HEK293 (cell line): ENCODE measurements at regions not wholly inside any gene's neighbourhood (a gene's known extent, or its start where the extent isn't known, plus 50 kb on each side); places are given as distances from the start of the nearest gene placed in this dataset.

Experiments used
- SP2 ChIP-seq: fragments of 450-650 bp; formaldehyde crosslinking; IDR thresholded peaks from 2 replicates; pipeline ENCODE4 v1.5.1; 2016; ENCODE audit warnings: missing biosample characterization, missing genetic modification characterization
- ZBTB17 ChIP-seq: fragments of 450-650 bp; formaldehyde crosslinking; IDR thresholded peaks from 2 replicates; pipeline ENCODE4 v1.5.1; 2016; ENCODE audit warnings: missing biosample characterization, missing genetic modification characterization
- ZNF223 ChIP-seq: fragments of 450-650 bp; formaldehyde crosslinking; IDR thresholded peaks from 2 replicates; pipeline ENCODE4 v1.5.1; 2016; ENCODE audit warnings: missing biosample characterization, missing genetic modification characterization
- ZNF791 ChIP-seq: fragments of 450-650 bp; formaldehyde crosslinking; IDR thresholded peaks from 2 replicates; pipeline ENCODE4 v1.5.1; 2016; ENCODE audit warnings: missing biosample characterization, missing genetic modification characterization
- ZNF843 ChIP-seq: fragments of 450-650 bp; formaldehyde crosslinking; IDR thresholded peaks from 2 replicates; pipeline ENCODE4 v1.5.1; 2016; ENCODE audit warnings: missing biosample characterization, missing genetic modification characterization
- ZSCAN16 ChIP-seq: fragments of 450-650 bp; formaldehyde crosslinking; IDR thresholded peaks from 2 replicates; pipeline ENCODE4 v1.5.1; 2016; ENCODE audit warnings: missing biosample characterization, missing genetic modification characterization
- ZSCAN30 ChIP-seq: fragments of 450-650 bp; IDR thresholded peaks from 2 replicates; pipeline ENCODE4 v1.5.1; 2018; ENCODE audit warnings: missing biosample characterization, mild to moderate bottlenecking, missing genetic modification characterization, moderate library complexity
- TF ChIP-seq, protein P1 (sequence below): fragments of 450-650 bp; formaldehyde crosslinking; IDR thresholded peaks from 2 replicates; pipeline ENCODE4 v1.5.1; 2016; ENCODE audit warnings: missing biosample characterization, missing genetic modification characterization
- TF ChIP-seq, protein P2 (sequence below): fragments of 450-650 bp; IDR thresholded peaks from 2 replicates; pipeline ENCODE4 v1.5.1; 2018; ENCODE audit warnings: missing biosample characterization, missing genetic modification characterization

DNA sequence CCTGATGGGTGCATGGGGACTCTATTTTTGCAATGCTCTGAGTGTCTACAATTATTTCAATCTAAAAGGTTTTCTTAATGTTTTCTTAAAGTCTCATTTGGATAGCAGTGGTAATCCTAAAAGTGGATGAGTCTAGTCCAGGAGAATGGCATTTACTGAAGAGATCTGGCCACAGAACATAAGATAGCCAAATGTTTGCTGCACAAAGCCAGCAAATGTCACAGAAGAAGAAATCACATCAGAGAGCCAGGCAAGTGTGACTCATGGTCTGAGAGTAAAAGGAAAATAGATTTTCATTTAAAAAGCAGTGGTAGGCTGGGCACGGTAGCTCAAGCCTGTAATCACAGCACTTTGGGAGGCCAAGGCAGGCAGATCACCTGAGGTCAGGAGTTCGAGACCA is 352.7 kb upstream of the GRAMD2B start:
- TF ChIP-seq, protein P1, sequence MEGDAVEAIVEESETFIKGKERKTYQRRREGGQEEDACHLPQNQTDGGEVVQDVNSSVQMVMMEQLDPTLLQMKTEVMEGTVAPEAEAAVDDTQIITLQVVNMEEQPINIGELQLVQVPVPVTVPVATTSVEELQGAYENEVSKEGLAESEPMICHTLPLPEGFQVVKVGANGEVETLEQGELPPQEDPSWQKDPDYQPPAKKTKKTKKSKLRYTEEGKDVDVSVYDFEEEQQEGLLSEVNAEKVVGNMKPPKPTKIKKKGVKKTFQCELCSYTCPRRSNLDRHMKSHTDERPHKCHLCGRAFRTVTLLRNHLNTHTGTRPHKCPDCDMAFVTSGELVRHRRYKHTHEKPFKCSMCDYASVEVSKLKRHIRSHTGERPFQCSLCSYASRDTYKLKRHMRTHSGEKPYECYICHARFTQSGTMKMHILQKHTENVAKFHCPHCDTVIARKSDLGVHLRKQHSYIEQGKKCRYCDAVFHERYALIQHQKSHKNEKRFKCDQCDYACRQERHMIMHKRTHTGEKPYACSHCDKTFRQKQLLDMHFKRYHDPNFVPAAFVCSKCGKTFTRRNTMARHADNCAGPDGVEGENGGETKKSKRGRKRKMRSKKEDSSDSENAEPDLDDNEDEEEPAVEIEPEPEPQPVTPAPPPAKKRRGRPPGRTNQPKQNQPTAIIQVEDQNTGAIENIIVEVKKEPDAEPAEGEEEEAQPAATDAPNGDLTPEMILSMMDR (tag by site-specific recombination), result no peak
- TF ChIP-seq ZSCAN16 (no peak), ZSCAN30 (tag by site-specific recombination) (no peak), ZNF791 (no peak), ZBTB17 (tag by site-specific recombination) (no peak), ZNF843 (tag by site-specific recombination) (no peak), SP2 (no peak), ZNF223 (tag by site-specific recombination) (no peak)
- TF ChIP-seq, protein P2, sequence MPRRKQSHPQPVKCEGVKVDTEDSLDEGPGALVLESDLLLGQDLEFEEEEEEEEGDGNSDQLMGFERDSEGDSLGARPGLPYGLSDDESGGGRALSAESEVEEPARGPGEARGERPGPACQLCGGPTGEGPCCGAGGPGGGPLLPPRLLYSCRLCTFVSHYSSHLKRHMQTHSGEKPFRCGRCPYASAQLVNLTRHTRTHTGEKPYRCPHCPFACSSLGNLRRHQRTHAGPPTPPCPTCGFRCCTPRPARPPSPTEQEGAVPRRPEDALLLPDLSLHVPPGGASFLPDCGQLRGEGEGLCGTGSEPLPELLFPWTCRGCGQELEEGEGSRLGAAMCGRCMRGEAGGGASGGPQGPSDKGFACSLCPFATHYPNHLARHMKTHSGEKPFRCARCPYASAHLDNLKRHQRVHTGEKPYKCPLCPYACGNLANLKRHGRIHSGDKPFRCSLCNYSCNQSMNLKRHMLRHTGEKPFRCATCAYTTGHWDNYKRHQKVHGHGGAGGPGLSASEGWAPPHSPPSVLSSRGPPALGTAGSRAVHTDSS (tag by site-specific recombination), result no peak
